Memory B cell (primary cell): ENCODE measurements at regions not wholly inside any gene's neighbourhood (a gene's known extent, or its start where the extent isn't known, plus 50 kb on each side); places are given as distances from the start of the nearest gene placed in this dataset.

Experiments
- ATAC-seq: fragments of 150-1000 bp; cut with Tn5 transposase; 2 replicates; pipeline ENCODE4 v1.10.0; 2021; ENCODE audit warnings: low read depth, mild to moderate bottlenecking, moderate library complexity
- DNase-seq, 2 donors: peaks; one replicate each; pipeline ENCODE4 v3.0.0; 2022; ENCODE audit warnings: low spot score in 2 of 2
- H3K27ac Mint-ChIP-seq: one replicate; pipeline ENCODE4 v1.8.0; 2022; ENCODE audit warnings: mild to moderate bottlenecking, moderate library complexity, mixed read lengths
- H3K27me3 Mint-ChIP-seq: one replicate; pipeline ENCODE4 v1.8.0; 2022; ENCODE audit warnings: mixed read lengths
- H3K36me3 Mint-ChIP-seq: one replicate; pipeline ENCODE4 v1.8.0; 2022; ENCODE audit warnings: mild to moderate bottlenecking, mixed read lengths
- H3K4me1 Mint-ChIP-seq: one replicate; pipeline ENCODE4 v1.8.0; 2022; ENCODE audit warnings: mixed read lengths
- H3K4me3 Mint-ChIP-seq: one replicate; pipeline ENCODE4 v1.8.0; 2022; ENCODE audit warnings: mild to moderate bottlenecking, moderate library complexity, mixed read lengths
- H3K9me3 Mint-ChIP-seq: one replicate; pipeline ENCODE4 v1.8.0; 2022; ENCODE audit warnings: mixed read lengths

DNA sequence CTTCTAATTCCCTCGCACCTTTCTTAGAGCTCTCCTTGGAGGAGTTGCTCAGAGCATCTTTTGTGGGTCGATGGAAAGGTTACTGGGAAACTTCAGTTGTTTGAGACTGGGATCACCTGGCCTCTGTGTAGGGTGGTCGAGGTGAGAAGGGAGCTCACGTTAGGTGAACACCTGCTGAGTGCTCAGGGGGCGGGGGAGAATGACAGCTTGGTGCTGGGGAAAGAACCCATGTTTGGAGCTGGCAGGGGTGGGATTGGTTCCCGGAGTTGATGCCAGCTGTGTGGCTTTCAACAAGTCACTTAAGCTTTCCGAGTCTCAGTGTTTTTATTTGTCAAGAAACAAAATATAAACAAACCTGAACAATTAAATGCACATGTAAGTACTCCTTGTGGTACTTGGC, 122.3 kb downstream of the GLI2 start:
- H3K36me3 Mint-ChIP-seq, result no peaks in the 10 kb centered on the region
- ATAC-seq, result no peak
- H3K9me3 Mint-ChIP-seq, result no peaks in the 10 kb centered on the region
- DNase-seq, result no peak
- no peaks in the 10 kb centered on the region for H3K4me1 Mint-ChIP-seq
- peaks cover 3% of the 10 kb centered on the region for H3K27me3 Mint-ChIP-seq
- H3K4me3 Mint-ChIP-seq, result no peak overlapping the region
- H3K27ac Mint-ChIP-seq, result no peak overlapping the region

DNA sequence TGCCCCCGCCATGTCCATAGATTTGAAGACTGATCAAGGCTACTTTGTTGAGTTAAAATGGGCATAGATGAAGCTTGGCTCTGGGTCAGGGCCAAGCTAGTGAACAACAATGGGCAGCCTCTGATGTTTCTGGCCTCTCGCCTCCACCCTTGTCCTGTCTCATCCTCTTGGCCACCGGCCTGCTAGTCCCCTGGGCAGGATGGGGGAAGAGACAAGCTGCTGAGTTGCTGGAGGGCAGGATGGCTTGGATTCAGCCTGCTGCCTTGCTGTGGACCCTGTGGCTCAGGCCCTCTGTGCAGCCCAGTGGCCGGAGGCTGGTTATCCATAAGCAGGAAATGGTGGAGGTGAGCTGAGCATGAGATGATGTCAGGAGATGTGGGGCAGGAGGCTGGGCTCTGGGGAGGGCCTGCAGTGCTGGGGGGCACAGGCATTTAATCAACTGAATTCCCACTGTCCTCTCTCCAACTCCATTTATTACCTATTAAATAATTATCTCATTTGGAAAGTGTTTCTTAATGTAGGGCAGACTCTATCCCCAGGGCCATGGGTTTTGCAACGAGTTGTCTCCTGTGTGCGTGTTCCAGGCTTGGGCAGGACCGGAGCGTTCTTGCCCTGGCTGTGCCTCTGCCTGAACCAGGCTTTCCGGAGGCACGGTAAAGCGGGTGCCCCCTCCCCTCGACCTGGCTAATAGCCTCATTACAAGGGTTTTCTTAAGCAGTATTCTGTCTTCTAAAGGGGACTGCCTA, 122.9 kb downstream of the GLI2 start:
- Mint-ChIP-seq H3K9me3 (no peaks in the 10 kb centered on the region), H3K36me3 (no peaks in the 10 kb centered on the region), H3K27me3 (peaks cover 3% of the 10 kb centered on the region), H3K27ac (no peak overlapping the region), H3K4me1 (no peaks in the 10 kb centered on the region), H3K4me3 (no peak overlapping the region)
- ATAC-seq (no peak), DNase-seq (no peak)

DNA sequence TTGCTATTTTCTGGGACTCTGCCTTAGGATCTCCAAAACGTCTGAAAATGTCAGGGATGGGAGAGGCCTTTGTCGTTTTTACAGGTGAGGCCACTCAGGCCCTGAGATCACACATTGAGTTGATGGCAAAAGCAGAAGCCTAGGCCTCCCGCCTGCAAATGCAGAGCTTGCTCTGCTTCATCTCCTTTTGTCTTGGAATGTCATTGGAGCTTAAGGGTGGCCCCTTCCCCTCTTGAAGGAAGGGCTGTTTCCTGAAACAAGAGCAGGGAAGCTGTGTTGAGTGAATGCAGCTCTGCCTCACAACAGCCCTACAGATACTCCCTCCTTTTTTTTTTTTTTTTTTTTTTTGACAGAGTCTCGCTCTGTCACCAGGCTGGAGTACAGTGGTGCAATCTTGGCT, 123.5 kb downstream of the GLI2 start:
- H3K36me3 Mint-ChIP-seq, result no peaks in the 10 kb centered on the region
- no peak overlapping the region for H3K27ac Mint-ChIP-seq
- H3K27me3 Mint-ChIP-seq, result peaks cover 3% of the 10 kb centered on the region
- H3K4me1 Mint-ChIP-seq, result no peaks in the 10 kb centered on the region
- H3K4me3 Mint-ChIP-seq, result no peak overlapping the region
- no peaks in the 10 kb centered on the region for H3K9me3 Mint-ChIP-seq
- DNase-seq (no peak), ATAC-seq (no peak)

DNA sequence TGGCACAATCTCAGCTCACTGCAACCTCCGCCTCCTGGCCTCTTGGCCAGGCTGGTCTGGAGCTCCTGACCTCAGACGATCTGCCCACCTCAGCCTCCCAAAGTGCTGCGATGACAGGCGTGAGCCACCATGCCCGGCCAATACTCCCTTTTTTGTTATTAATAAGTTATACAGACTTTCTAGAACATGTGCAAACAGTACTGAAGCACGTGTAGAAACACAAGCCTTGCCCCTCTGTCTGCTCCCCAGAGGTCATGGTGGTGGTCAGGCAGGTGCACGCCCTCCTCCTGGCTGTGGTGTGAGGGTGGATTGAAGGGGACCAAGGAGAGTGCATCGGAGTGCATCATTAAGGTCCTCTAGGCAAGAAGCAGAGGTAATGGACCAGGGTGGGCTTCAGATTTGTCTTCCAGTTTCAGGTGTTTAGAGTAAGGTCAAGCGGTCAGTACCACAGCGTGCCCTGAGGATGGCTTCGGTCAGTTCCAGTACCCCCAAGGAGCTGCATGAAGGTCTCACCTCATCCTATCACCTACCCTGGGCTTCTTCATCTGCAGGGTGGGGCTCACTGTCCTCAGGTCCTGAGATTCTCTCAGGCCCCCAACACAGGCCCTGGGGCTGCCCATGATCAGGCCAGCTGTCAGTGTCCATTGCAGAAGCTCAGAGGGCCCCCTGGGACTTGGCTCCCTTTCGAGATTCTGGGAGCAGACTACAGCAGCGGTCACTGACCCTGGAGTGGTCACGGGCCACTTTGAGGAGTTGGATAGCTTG, 124.3 kb downstream of the GLI2 start:
- Mint-ChIP-seq H3K4me3 (no peak overlapping the region), H3K27me3 (peaks cover 3% of the 10 kb centered on the region), H3K36me3 (no peaks in the 10 kb centered on the region), H3K9me3 (no peaks in the 10 kb centered on the region), H3K27ac (no peak overlapping the region), H3K4me1 (no peaks in the 10 kb centered on the region)
- DNase-seq, result no peak
- no peak for ATAC-seq

- ATAC-seq, result no peak
- H3K4me1 Mint-ChIP-seq, result no peaks in the 10 kb centered on the region
- H3K27me3 Mint-ChIP-seq, result peaks cover 3% of the 10 kb centered on the region
- no peaks in the 10 kb centered on the region for H3K9me3 Mint-ChIP-seq
- H3K27ac Mint-ChIP-seq, result no peak overlapping the region
- DNase-seq, result no peak
- H3K4me3 Mint-ChIP-seq, result no peak overlapping the region
- no peaks in the 10 kb centered on the region for H3K36me3 Mint-ChIP-seq
Observed at GRCh38 chr2:120860579-120860922, 124.9 kb downstream of the GLI2 start.

DNA sequence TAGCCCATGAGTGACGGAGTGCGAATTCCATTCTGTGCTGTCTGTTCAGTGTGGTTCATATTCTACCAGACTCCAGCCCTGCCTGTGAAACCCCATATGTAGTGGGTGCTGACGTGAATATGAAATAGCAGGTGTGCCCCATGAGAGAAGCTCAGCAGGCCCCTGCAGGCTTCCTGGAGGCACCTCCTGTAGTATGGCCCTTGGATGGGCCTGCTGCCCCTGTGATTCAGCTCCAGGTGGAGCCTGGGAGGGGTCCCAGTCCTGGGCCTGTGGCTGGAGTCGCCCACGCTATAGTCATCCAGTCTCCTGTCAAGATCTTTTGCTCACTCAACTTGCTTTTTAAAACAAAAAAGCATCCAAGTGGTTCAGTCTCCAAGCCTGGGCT, 125.5 kb downstream of the GLI2 start:
- Mint-ChIP-seq H3K27ac (no peak overlapping the region), H3K9me3 (no peaks in the 10 kb centered on the region), H3K4me1 (no peaks in the 10 kb centered on the region), H3K27me3 (peaks cover 3% of the 10 kb centered on the region), H3K4me3 (no peak overlapping the region), H3K36me3 (no peaks in the 10 kb centered on the region)
- no peak for ATAC-seq
- DNase-seq, result no peak

- Mint-ChIP-seq H3K4me1 (no peaks in the 10 kb centered on the region), H3K9me3 (no peaks in the 10 kb centered on the region), H3K4me3 (no peak overlapping the region), H3K36me3 (no peaks in the 10 kb centered on the region), H3K27ac (no peak overlapping the region), H3K27me3 (peaks cover 3% of the 10 kb centered on the region)
- DNase-seq (no peak), ATAC-seq (no peak)
Observed at GRCh38 chr2:120861576-120862191, 126.0 kb downstream of the GLI2 start.

DNA sequence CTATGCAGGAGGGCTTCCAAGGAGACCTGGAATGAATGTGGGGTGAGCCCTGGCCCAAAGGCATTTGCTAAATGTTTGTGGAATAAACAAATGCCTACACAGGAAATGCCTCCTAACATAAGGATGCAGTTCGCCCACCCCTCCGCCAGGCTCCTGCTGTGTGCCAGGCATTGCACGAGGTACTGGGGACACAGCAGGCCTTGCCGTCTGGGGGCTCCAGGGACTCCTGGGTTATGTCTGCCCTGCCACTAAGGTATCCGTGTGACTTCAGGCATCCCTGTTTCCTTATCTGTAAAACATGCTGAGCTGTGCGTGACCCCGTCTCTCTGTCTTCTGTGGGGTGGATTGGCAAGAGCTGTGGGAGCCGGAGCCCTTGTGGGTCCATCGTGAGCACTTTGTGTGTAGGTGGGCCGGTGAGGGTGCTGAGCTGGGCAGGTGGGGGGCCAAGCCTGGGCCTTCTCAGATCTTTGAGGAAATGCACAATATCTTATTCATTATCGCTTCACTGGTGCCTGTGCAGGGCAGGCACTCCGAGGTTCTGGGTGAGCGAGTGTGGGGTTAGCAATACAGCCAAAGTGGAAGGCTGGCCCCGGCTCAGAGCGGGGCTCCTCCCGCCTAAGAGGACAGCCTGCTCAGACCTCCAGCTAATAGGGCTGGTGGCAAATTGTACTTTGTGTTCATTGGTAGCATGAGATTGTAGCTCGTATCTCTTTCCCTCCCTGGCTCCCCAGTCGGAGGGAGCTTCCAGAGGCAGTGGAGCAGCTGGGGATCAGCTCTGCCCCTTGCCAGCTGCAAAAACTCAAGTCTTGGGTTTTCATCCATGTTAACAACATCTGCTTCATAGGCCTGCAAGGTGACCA, 126.8 kb downstream of the GLI2 start:
- DNase-seq, result no peak
- H3K9me3 Mint-ChIP-seq, result no peaks in the 10 kb centered on the region
- H3K4me3 Mint-ChIP-seq, result no peak overlapping the region
- H3K27ac Mint-ChIP-seq, result no peak overlapping the region
- ATAC-seq, result no peak
- peaks cover 3% of the 10 kb centered on the region for H3K27me3 Mint-ChIP-seq
- no peaks in the 10 kb centered on the region for H3K4me1 Mint-ChIP-seq
- no peaks in the 10 kb centered on the region for H3K36me3 Mint-ChIP-seq

GRCh38 chr2:120863146-120863545, 127.5 kb downstream of the GLI2 start:
- H3K4me1 Mint-ChIP-seq, result no peaks in the 10 kb centered on the region
- H3K36me3 Mint-ChIP-seq, result no peaks in the 10 kb centered on the region

DNA sequence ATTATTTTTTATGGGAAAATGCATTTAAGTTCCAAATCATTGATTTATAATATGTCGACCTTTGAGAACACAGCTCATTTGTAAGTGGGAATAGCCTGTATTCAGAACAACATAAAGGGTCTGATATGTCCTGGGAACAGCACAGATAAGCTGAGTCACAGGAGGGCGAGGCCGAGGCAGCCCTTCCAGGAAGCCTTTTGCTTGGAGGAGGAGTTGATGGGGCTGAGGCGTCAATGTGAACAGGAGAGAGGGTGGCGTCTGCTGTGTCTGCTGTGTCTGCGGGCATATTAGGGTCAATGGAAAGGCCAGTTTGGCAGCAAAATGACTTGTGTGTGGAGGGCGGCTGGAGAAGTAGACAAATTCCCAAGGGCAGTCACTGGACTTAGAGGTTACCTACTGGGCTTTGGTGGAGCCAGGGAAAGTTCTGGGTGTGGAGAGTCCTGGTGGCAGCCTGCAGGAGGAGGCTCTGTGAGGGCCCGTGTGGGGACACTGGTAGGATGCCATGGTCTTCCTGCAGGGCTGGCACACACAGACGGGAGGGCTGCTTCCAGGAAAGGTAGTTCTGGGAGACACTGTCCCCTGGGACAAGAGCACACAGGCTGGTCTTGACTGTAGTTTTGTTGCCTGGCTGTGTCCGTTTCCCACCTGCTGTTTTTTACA, 128.1 kb downstream of the GLI2 start:
- DNase-seq, result no peak
- H3K4me1 Mint-ChIP-seq, result no peaks in the 10 kb centered on the region
- H3K27me3 Mint-ChIP-seq, result peaks cover 8% of the 10 kb centered on the region
- no peak overlapping the region for H3K27ac Mint-ChIP-seq
- ATAC-seq, result no peak
- H3K4me3 Mint-ChIP-seq, result no peak overlapping the region
- H3K36me3 Mint-ChIP-seq, result no peaks in the 10 kb centered on the region
- no peaks in the 10 kb centered on the region for H3K9me3 Mint-ChIP-seq

More at GRCh38 chr2:120863146-120863545, 127.5 kb downstream of the GLI2 start:
- DNase-seq, result no peak
- Mint-ChIP-seq H3K9me3 (no peaks in the 10 kb centered on the region), H3K27ac (no peak overlapping the region), H3K4me3 (no peak overlapping the region), H3K27me3 (peaks cover 4% of the 10 kb centered on the region)
- ATAC-seq, result no peak

GRCh38 chr2:120864981-120865380, 129.3 kb downstream of the GLI2 start:
- DNase-seq, result no peak
- H3K36me3 Mint-ChIP-seq, result no peaks in the 10 kb centered on the region
- H3K9me3 Mint-ChIP-seq, result no peaks in the 10 kb centered on the region

DNA sequence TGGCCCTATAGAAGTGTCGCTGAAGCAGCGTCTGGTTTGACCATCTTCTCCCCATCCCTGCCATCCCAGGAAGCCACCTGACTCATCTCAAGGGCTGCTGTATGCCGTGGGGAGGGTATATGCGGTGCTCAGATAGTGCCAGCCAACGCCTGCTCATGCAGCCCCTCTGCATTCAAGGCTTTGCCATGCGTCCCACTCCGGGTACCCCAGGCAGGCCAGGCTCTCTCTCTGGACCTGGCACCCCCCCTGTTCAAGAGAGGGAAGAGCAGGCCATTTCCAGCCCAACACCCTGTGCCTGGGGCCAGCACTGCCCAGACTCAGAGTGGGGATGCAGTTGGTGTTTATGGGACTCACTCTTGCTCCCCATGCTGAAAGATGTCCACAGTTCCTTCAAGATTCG, 130.0 kb downstream of the GLI2 start:
- no peak overlapping the region for H3K27ac Mint-ChIP-seq
- no peak overlapping the region for H3K4me3 Mint-ChIP-seq
- H3K36me3 Mint-ChIP-seq, result no peaks in the 10 kb centered on the region
- no peaks in the 10 kb centered on the region for H3K4me1 Mint-ChIP-seq
- DNase-seq, result no peak
- H3K27me3 Mint-ChIP-seq, result peaks cover 12% of the 10 kb centered on the region
- no peaks in the 10 kb centered on the region for H3K9me3 Mint-ChIP-seq
- ATAC-seq, result no peak

More at GRCh38 chr2:120864981-120865380, 129.3 kb downstream of the GLI2 start:
- no peaks in the 10 kb centered on the region for H3K4me1 Mint-ChIP-seq
- H3K27ac Mint-ChIP-seq, result no peak overlapping the region
- H3K27me3 Mint-ChIP-seq, result peaks cover 9% of the 10 kb centered on the region
- H3K4me3 Mint-ChIP-seq, result no peak overlapping the region
- no peak for ATAC-seq

DNA sequence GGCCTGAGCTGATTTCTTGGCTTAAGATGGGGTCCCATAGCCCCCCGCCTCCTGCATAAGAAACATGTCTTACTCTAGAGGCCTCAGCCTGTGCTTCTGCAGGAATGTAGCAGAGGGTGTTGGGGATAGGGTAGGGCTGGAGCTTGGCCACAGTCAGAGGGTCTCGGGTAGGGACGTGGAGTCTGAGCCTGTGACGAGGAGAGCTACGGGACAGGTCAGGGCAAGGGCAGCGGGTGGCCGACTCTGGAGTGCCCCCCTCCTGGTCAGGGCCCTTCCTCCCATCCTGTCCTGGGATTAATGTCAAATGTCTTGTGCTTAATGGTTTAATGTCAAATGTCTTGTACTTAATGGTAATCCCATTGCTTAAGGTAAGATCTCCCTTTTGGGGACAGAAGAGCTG, 130.4 kb downstream of the GLI2 start:
- peaks cover 12% of the 10 kb centered on the region for H3K27me3 Mint-ChIP-seq

More for the DNA sequence above, 130.4 kb downstream of the GLI2 start:
- Mint-ChIP-seq H3K27ac (no peak overlapping the region), H3K9me3 (no peaks in the 10 kb centered on the region), H3K36me3 (no peaks in the 10 kb centered on the region), H3K4me1 (no peaks in the 10 kb centered on the region), H3K4me3 (no peak overlapping the region)
- no peak for ATAC-seq
- no peak for DNase-seq
